ENCODE measurements at regions not wholly inside any gene's neighbourhood (a gene's known extent, or its start where the extent isn't known, plus 50 kb on each side); places are given as distances from the start of the nearest gene placed in this dataset.

DNA sequence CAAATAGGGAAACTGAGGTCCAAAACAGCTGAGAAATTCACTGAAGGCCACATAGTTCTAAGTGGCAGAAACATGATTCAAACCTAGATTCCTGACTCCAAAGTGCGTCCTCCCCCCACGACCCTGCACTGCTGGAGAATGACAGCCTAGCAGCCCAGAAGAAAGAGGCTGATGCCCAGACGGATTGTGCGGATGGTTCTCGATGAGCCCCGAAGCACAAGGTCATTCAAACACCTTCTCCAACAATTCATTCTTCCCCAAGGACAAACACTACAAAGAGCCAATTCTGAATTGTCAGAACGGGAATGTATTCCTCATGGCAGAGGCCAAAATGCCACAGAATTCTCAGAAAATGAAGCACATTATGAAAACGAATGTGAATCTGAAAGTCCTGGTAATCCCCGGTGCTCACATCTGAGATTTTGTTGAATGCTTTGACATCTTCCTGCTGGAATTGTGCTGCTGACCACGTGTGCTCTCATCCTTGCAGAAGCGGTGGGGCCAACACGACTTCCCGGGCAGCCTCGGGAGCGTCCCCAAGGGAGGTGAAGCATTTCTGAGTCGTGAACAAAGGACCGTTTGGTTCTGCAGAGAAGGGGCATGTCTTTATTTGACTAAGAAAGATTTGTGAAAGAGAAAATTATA is 337.0 kb downstream of the EIPR1 start:
- Histone ChIP-seq H3K4me2 (peak overlapping the region; percentile 98), H3K36me3 (no peaks in the 10 kb centered on the region), H3K27me3 (peaks cover 9% of the 10 kb centered on the region), H3K9me3 (peaks cover 14% of the 10 kb centered on the region; the same call in 1 of the 2 replicates), H3K4me3 (0 out of 2 replicates have a peak overlapping the region, but pooled peaks have one; percentile 11), H3K9ac (peak overlapping the region; percentile 10; the same call in 1 of the 2 replicates), H3K27ac (0 out of 2 replicates have a peak overlapping the region, but pooled peaks have one; percentile 82), H4K20me1 (no peaks in the 10 kb centered on the region), H3K4me1 (peaks cover 54% of the 10 kb centered on the region)
- no peak for TF ChIP-seq Cebpa-rat (IDR thresholded peaks at IDR 0.05)

GRCh38 chr2:3040066-3040428 is 337.6 kb downstream of the EIPR1 start:
- no peaks in the 10 kb centered on the region for H4K20me1 ChIP-seq
- no peak overlapping the region for H3K4me3 ChIP-seq
- H3K9me3 ChIP-seq: peaks cover 14% of the 10 kb centered on the region; the same call in 1 of the 2 replicates
- H3K9ac ChIP-seq: no peak overlapping the region
- H3K27ac ChIP-seq: no peak overlapping the region
- TF ChIP-seq Cebpa-rat (IDR thresholded peaks at IDR 0.05): no peak
- peaks cover 7% of the 10 kb centered on the region for H3K27me3 ChIP-seq
- H3K36me3 ChIP-seq: no peaks in the 10 kb centered on the region
- H3K4me1 ChIP-seq: peaks cover 51% of the 10 kb centered on the region
- H3K4me2 ChIP-seq: peak overlapping the region; percentile 98

GRCh38 chr2:3039188-3040065 is 338.2 kb downstream of the EIPR1 start:
- Histone ChIP-seq H3K4me2 (peak overlapping the region; percentile 98), H3K4me1 (peaks cover 49% of the 10 kb centered on the region), H3K9ac (no peak overlapping the region), H3K27ac (no peak overlapping the region), H4K20me1 (no peaks in the 10 kb centered on the region), H3K36me3 (no peaks in the 10 kb centered on the region), H3K27me3 (peaks cover under 1% of the 10 kb centered on the region; the same call in 1 of the 2 replicates), H3K9me3 (peaks cover 14% of the 10 kb centered on the region; the same call in 1 of the 2 replicates), H3K4me3 (no peak overlapping the region)
- TF ChIP-seq Cebpa-rat (IDR thresholded peaks at IDR 0.05): no peak

GRCh38 chr2:3038636-3039035 is 339.0 kb downstream of the EIPR1 start:
- no peak overlapping the region for H3K4me3 ChIP-seq
- no peak for TF ChIP-seq Cebpa-rat (IDR thresholded peaks at IDR 0.05)
- no peaks in the 10 kb centered on the region for H4K20me1 ChIP-seq
- no peak overlapping the region for H3K9ac ChIP-seq
- no peaks in the 10 kb centered on the region for H3K36me3 ChIP-seq
- peaks cover 43% of the 10 kb centered on the region for H3K4me1 ChIP-seq
- H3K27me3 ChIP-seq: no peaks in the 10 kb centered on the region; the same call in 1 of the 2 replicates
- H3K4me2 ChIP-seq: no peak overlapping the region
- peaks cover 14% of the 10 kb centered on the region; the same call in 1 of the 2 replicates for H3K9me3 ChIP-seq
- H3K27ac ChIP-seq: no peak overlapping the region

GRCh38 chr2:3037196-3038194 is 340.1 kb downstream of the EIPR1 start:
- no peak overlapping the region for H3K27ac ChIP-seq
- no peak overlapping the region for H3K4me3 ChIP-seq
- no peak overlapping the region for H3K9ac ChIP-seq
- H3K4me2 ChIP-seq: no peak overlapping the region
- no peaks in the 10 kb centered on the region for H3K36me3 ChIP-seq
- H4K20me1 ChIP-seq: no peaks in the 10 kb centered on the region
- no peaks in the 10 kb centered on the region; the same call in 1 of the 2 replicates for H3K27me3 ChIP-seq
- H3K4me1 ChIP-seq: peaks cover 32% of the 10 kb centered on the region
- H3K9me3 ChIP-seq: peaks cover 14% of the 10 kb centered on the region; the same call in 1 of the 2 replicates
- no peak for TF ChIP-seq Cebpa-rat (IDR thresholded peaks at IDR 0.05)

- Histone ChIP-seq H3K4me1 (peaks cover 22% of the 10 kb centered on the region), H3K27ac (no peak overlapping the region), H3K27me3 (no peaks in the 10 kb centered on the region; the same call in 1 of the 2 replicates), H3K36me3 (no peaks in the 10 kb centered on the region), H3K9me3 (peaks cover 14% of the 10 kb centered on the region; the same call in 1 of the 2 replicates), H4K20me1 (no peaks in the 10 kb centered on the region), H3K4me3 (no peak overlapping the region), H3K4me2 (no peak overlapping the region), H3K9ac (no peak overlapping the region)
- TF ChIP-seq Cebpa-rat (IDR thresholded peaks at IDR 0.05): no peak
Measured at GRCh38 chr2:3036432-3037125, 341.0 kb downstream of the EIPR1 start.

- Histone ChIP-seq H3K9ac (no peak overlapping the region), H3K4me1 (peaks cover 12% of the 10 kb centered on the region), H3K4me2 (no peak overlapping the region)
Measured at GRCh38 chr2:3035385-3036050, 342.1 kb downstream of the EIPR1 start.

GRCh38 chr2:3034856-3035255 is 342.8 kb downstream of the EIPR1 start:
- Histone ChIP-seq H4K20me1 (no peaks in the 10 kb centered on the region), H3K4me1 (peaks cover 5% of the 10 kb centered on the region), H3K4me2 (no peak overlapping the region), H3K9ac (no peak overlapping the region), H3K9me3 (peaks cover 21% of the 10 kb centered on the region; the same call in 1 of the 2 replicates), H3K27ac (no peak overlapping the region), H3K27me3 (no peaks in the 10 kb centered on the region; the same call in 1 of the 2 replicates), H3K36me3 (no peaks in the 10 kb centered on the region), H3K4me3 (no peak overlapping the region)
- TF ChIP-seq Cebpa-rat (IDR thresholded peaks at IDR 0.05): no peak

More at GRCh38 chr2:3035385-3036050, 342.1 kb downstream of the EIPR1 start:
- no peak overlapping the region for H3K4me3 ChIP-seq
- no peaks in the 10 kb centered on the region for H4K20me1 ChIP-seq
- H3K27me3 ChIP-seq: no peaks in the 10 kb centered on the region; the same call in 1 of the 2 replicates
- no peak overlapping the region for H3K27ac ChIP-seq
- H3K9me3 ChIP-seq: peaks cover 19% of the 10 kb centered on the region; the same call in 1 of the 2 replicates
- no peaks in the 10 kb centered on the region for H3K36me3 ChIP-seq
- no peak for TF ChIP-seq Cebpa-rat (IDR thresholded peaks at IDR 0.05)
